WTC11 (cell line): ENCODE measurements at regions not wholly inside any gene's neighbourhood (a gene's known extent, or its start where the extent isn't known, plus 50 kb on each side); places are given as distances from the start of the nearest gene placed in this dataset.
"Not testable (repeated sequence)": the region's sequence is repeated elsewhere in the genome, so short reads cannot be mapped to it uniquely, and the experiment has no call there.

ENCODE experiments used
- ATAC-seq: fragments of 200-7000 bp; cut with Tn5 transposase; 2 replicates; pipeline ENCODE4 v1.10.0; 2021; ENCODE audit warnings: mild to moderate bottlenecking, moderate library complexity
- CTCF ChIA-PET: fragments of 300-600 bp; sonication (Branson Sonifier 250); formaldehyde crosslinking; loops from one replicate; lab custom pipeline; 2021; ENCODE audit warnings: antibody characterized with exemption; lab: Charles Lee
- POLR2A ChIA-PET: fragments of 350-600 bp; sonication (Branson Sonifier 250); formaldehyde crosslinking; loops from one replicate; lab custom pipeline; 2021; ENCODE audit warnings: antibody characterized with exemption; lab: Charles Lee
- DNase-seq: peaks from one replicate; pipeline ENCODE4 v3.0.0; 2021; ENCODE audit warnings: low spot score
- H3K27ac Mint-ChIP-seq: 2 replicates; pipeline ENCODE4 v1.8.0; 2021; ENCODE audit warnings: mixed read lengths
- H3K27me3 Mint-ChIP-seq: 2 replicates; pipeline ENCODE4 v1.8.0; 2021; ENCODE audit warnings: low read depth, mild to moderate bottlenecking, moderate library complexity, mixed read lengths
- H3K36me3 Mint-ChIP-seq: 2 replicates; pipeline ENCODE4 v1.8.0; 2021; ENCODE audit warnings: mixed read lengths
- H3K4me1 Mint-ChIP-seq: 2 replicates; pipeline ENCODE4 v1.8.0; 2022; ENCODE audit warnings: mixed read lengths
- H3K4me3 Mint-ChIP-seq: 2 replicates; pipeline ENCODE4 v1.8.0; 2021; ENCODE audit warnings: mild to moderate bottlenecking, moderate library complexity, mixed read lengths
- H3K9me3 Mint-ChIP-seq: 2 replicates; pipeline ENCODE4 v1.8.0; 2021; ENCODE audit warnings: mixed read lengths

GRCh38 chr16:29219966-29220646 lies 186.4 kb downstream of the NPIPB11 start:
- POLR2A ChIA-PET, H3K4me1 Mint-ChIP-seq, H3K27me3 Mint-ChIP-seq, H3K4me3 Mint-ChIP-seq, ATAC-seq, CTCF ChIA-PET, DNase-seq: not testable (repeated sequence)
- H3K36me3 Mint-ChIP-seq = peaks cover 12% of the 10 kb centered on the region
- H3K27ac Mint-ChIP-seq = peak overlapping the region; percentile 29
- peaks cover 24% of the 10 kb centered on the region for H3K9me3 Mint-ChIP-seq

GRCh38 chr16:29219562-29219961 lies 186.9 kb downstream of the NPIPB11 start:
- CTCF ChIA-PET, ATAC-seq, DNase-seq, POLR2A ChIA-PET, H3K4me1 Mint-ChIP-seq, H3K4me3 Mint-ChIP-seq, H3K27me3 Mint-ChIP-seq: not testable (repeated sequence)
- H3K9me3 Mint-ChIP-seq = peaks cover 24% of the 10 kb centered on the region
- H3K27ac Mint-ChIP-seq = peak overlapping the region; percentile 29; the same call in 1 of the 2 replicates
- peaks cover 12% of the 10 kb centered on the region for H3K36me3 Mint-ChIP-seq

GRCh38 chr16:29218649-29219048 lies 187.9 kb downstream of the NPIPB11 start:
- not testable (repeated sequence) for ATAC-seq, H3K4me3 Mint-ChIP-seq

GRCh38 chr16:29218171-29218570 lies 188.3 kb downstream of the NPIPB11 start:
- CTCF ChIA-PET, ATAC-seq, DNase-seq, H3K36me3 Mint-ChIP-seq, H3K27ac Mint-ChIP-seq, H3K4me1 Mint-ChIP-seq, H3K27me3 Mint-ChIP-seq, H3K4me3 Mint-ChIP-seq, POLR2A ChIA-PET: not testable (repeated sequence)
- H3K9me3 Mint-ChIP-seq = peaks cover 20% of the 10 kb centered on the region

More at GRCh38 chr16:29218649-29219048, 187.9 kb downstream of the NPIPB11 start:
- DNase-seq, H3K27ac Mint-ChIP-seq, H3K4me1 Mint-ChIP-seq, H3K27me3 Mint-ChIP-seq, CTCF ChIA-PET, POLR2A ChIA-PET: not testable (repeated sequence)
- H3K36me3 Mint-ChIP-seq = peaks cover 12% of the 10 kb centered on the region
- H3K9me3 Mint-ChIP-seq = peaks cover 24% of the 10 kb centered on the region

GRCh38 chr16:29217752-29218126 lies 188.8 kb downstream of the NPIPB11 start:
- H3K4me3 Mint-ChIP-seq, POLR2A ChIA-PET, ATAC-seq, H3K27me3 Mint-ChIP-seq, H3K36me3 Mint-ChIP-seq, H3K4me1 Mint-ChIP-seq, H3K27ac Mint-ChIP-seq, DNase-seq, CTCF ChIA-PET: not testable (repeated sequence)
- H3K9me3 Mint-ChIP-seq = peaks cover 16% of the 10 kb centered on the region

- H3K9me3 Mint-ChIP-seq = peaks cover 15% of the 10 kb centered on the region
- H3K27ac Mint-ChIP-seq, H3K4me1 Mint-ChIP-seq, H3K27me3 Mint-ChIP-seq, H3K36me3 Mint-ChIP-seq, DNase-seq, H3K4me3 Mint-ChIP-seq, CTCF ChIA-PET, ATAC-seq, POLR2A ChIA-PET: not testable (repeated sequence)
Observed at GRCh38 chr16:29217104-29217751, 189.3 kb downstream of the NPIPB11 start.

GRCh38 chr16:29213770-29214169 lies 192.7 kb downstream of the NPIPB11 start:
- ATAC-seq, DNase-seq, H3K27ac Mint-ChIP-seq, H3K9me3 Mint-ChIP-seq, H3K36me3 Mint-ChIP-seq, H3K27me3 Mint-ChIP-seq, H3K4me3 Mint-ChIP-seq, POLR2A ChIA-PET, CTCF ChIA-PET, H3K4me1 Mint-ChIP-seq: not testable (repeated sequence)

GRCh38 chr16:29213251-29213650 lies 193.3 kb downstream of the NPIPB11 start:
- POLR2A ChIA-PET, CTCF ChIA-PET, H3K4me1 Mint-ChIP-seq, ATAC-seq, DNase-seq, H3K36me3 Mint-ChIP-seq, H3K9me3 Mint-ChIP-seq, H3K27ac Mint-ChIP-seq, H3K27me3 Mint-ChIP-seq, H3K4me3 Mint-ChIP-seq: not testable (repeated sequence)

GRCh38 chr16:29212084-29213027 lies 194.2 kb downstream of the NPIPB11 start:
- H3K36me3 Mint-ChIP-seq, ATAC-seq, CTCF ChIA-PET, H3K27ac Mint-ChIP-seq, DNase-seq, H3K4me3 Mint-ChIP-seq, H3K27me3 Mint-ChIP-seq, H3K9me3 Mint-ChIP-seq, POLR2A ChIA-PET, H3K4me1 Mint-ChIP-seq: not testable (repeated sequence)

GRCh38 chr16:29211456-29211855 lies 195.1 kb downstream of the NPIPB11 start:
- H3K27me3 Mint-ChIP-seq, DNase-seq, ATAC-seq, H3K27ac Mint-ChIP-seq, POLR2A ChIA-PET, H3K36me3 Mint-ChIP-seq, H3K4me3 Mint-ChIP-seq, H3K4me1 Mint-ChIP-seq, CTCF ChIA-PET: not testable (repeated sequence)
- peaks cover 11% of the 10 kb centered on the region for H3K9me3 Mint-ChIP-seq

- peaks cover 16% of the 10 kb centered on the region for H3K9me3 Mint-ChIP-seq
- DNase-seq, POLR2A ChIA-PET, ATAC-seq, H3K4me3 Mint-ChIP-seq, H3K27ac Mint-ChIP-seq, H3K27me3 Mint-ChIP-seq, H3K36me3 Mint-ChIP-seq, H3K4me1 Mint-ChIP-seq, CTCF ChIA-PET: not testable (repeated sequence)
Observed at GRCh38 chr16:29210299-29211150, 196.0 kb downstream of the NPIPB11 start.
